ENCODE measurements at regions not wholly inside any gene's neighbourhood (a gene's known extent, or its start where the extent isn't known, plus 50 kb on each side); places are given as distances from the start of the nearest gene placed in this dataset.

DNA sequence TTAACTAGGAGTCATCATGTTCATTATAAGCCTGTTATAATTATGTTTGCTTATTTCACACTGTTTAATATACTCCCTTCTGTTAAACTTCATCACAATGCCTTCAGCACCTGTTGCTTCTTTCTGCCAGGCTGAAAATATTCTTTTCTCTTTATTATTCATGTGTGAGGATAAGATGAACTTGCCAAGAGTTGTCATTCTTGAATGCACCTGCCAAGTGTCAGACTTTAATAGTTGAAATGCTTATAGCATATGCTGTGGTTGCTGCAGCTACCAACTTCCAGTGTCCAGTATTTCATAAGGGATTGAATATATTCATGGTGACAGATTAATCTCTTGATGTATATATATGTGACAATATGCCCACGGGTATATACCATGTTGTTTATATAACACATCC is 339.2 kb upstream of the MEOX2 start:
- Histone ChIP-seq H3K4me2 (ENCODE audit: low read length) (peak overlapping the region; percentile 56), H3K9ac (ENCODE audit: low read length) (no peak overlapping the region), H3K27me3 (ENCODE audit: insufficient read depth, low read length) (no peaks in the 10 kb centered on the region), H3K36me3 (ENCODE audit: insufficient read depth, low read length) (no peaks in the 10 kb centered on the region), H4K20me1 (ENCODE audit: insufficient read depth, low read length) (no peaks in the 10 kb centered on the region), H3K9me3 (ENCODE audit: insufficient read depth, low read depth, low read length) (no peaks in the 10 kb centered on the region), H2AFZ (ENCODE audit: low read depth, low read length) (no peak overlapping the region), H3K27ac (ENCODE audit: low read depth, low read length) (no peak overlapping the region), H3K79me2 (ENCODE audit: insufficient read depth, low read length) (no peaks in the 10 kb centered on the region), H3K4me3 (ENCODE audit: insufficient read depth, low read depth, low read length) (no peak overlapping the region), H3K4me1 (ENCODE audit: insufficient read depth, low read length) (peaks cover 22% of the 10 kb centered on the region)
- H3K9me3 Mint-ChIP-seq (ENCODE audit: unreplicated experiment) = no peaks in the 10 kb centered on the region
- peaks cover 7% of the 10 kb centered on the region for H3K4me1 Mint-ChIP-seq (ENCODE audit: low read depth, unreplicated experiment)
- no peak for TF ChIP-seq EZH2 (IDR thresholded peaks at IDR 0.05; ENCODE audit: insufficient read depth, low read length)
- TF ChIP-seq, protein P1, sequence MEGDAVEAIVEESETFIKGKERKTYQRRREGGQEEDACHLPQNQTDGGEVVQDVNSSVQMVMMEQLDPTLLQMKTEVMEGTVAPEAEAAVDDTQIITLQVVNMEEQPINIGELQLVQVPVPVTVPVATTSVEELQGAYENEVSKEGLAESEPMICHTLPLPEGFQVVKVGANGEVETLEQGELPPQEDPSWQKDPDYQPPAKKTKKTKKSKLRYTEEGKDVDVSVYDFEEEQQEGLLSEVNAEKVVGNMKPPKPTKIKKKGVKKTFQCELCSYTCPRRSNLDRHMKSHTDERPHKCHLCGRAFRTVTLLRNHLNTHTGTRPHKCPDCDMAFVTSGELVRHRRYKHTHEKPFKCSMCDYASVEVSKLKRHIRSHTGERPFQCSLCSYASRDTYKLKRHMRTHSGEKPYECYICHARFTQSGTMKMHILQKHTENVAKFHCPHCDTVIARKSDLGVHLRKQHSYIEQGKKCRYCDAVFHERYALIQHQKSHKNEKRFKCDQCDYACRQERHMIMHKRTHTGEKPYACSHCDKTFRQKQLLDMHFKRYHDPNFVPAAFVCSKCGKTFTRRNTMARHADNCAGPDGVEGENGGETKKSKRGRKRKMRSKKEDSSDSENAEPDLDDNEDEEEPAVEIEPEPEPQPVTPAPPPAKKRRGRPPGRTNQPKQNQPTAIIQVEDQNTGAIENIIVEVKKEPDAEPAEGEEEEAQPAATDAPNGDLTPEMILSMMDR (IDR thresholded peaks at IDR 0.05; ENCODE audit: insufficient read depth, low read depth, low read length) = no peak
- no peak overlapping the region for H3K27ac Mint-ChIP-seq (ENCODE audit: unreplicated experiment)
- no peak for DNase-seq (ENCODE audit: low read depth)
- no peaks in the 10 kb centered on the region for H3K27me3 Mint-ChIP-seq (ENCODE audit: low read depth, unreplicated experiment)
- FAIRE-seq = no peak
- H3K36me3 Mint-ChIP-seq (ENCODE audit: low read depth, unreplicated experiment) = no peaks in the 10 kb centered on the region
- no peak overlapping the region for H3K4me3 Mint-ChIP-seq (ENCODE audit: unreplicated experiment)

DNA sequence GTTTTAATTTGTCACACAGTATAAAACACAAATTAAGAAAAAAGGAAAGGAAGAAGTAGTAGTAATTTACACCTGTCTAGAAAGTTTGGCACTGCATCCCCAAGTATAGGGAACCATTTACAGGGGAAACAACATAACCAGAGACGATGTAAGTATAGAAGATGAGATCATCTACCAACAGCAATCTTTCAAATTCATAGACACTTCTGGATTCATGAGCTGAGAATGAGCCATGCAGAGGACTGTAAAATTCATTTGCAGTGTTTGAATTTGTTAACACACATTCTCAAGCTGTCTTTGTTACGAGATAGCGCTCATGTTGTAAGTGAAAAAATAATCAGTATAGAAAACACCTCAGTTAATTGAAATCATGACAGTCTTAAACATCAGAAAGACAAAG is 337.0 kb upstream of the MEOX2 start:
- Histone ChIP-seq H3K9me3 (ENCODE audit: insufficient read depth, low read depth, low read length) (no peaks in the 10 kb centered on the region), H3K79me2 (ENCODE audit: insufficient read depth, low read length) (no peaks in the 10 kb centered on the region), H3K27me3 (ENCODE audit: insufficient read depth, low read length) (no peaks in the 10 kb centered on the region), H3K4me1 (ENCODE audit: insufficient read depth, low read length) (peaks cover 20% of the 10 kb centered on the region), H3K36me3 (ENCODE audit: insufficient read depth, low read length) (no peaks in the 10 kb centered on the region), H3K27ac (ENCODE audit: low read depth, low read length) (no peak overlapping the region), H3K4me3 (ENCODE audit: insufficient read depth, low read depth, low read length) (no peak overlapping the region), H4K20me1 (ENCODE audit: insufficient read depth, low read length) (no peaks in the 10 kb centered on the region), H3K9ac (ENCODE audit: low read length) (no peak overlapping the region), H3K4me2 (ENCODE audit: low read length) (no peak overlapping the region), H2AFZ (ENCODE audit: low read depth, low read length) (no peak overlapping the region)
- no peak for TF ChIP-seq EZH2 (IDR thresholded peaks at IDR 0.05; ENCODE audit: insufficient read depth, low read length)
- TF ChIP-seq, protein P1 (IDR thresholded peaks at IDR 0.05; ENCODE audit: insufficient read depth, low read depth, low read length) = no peak
- no peak overlapping the region for H3K4me3 Mint-ChIP-seq (ENCODE audit: unreplicated experiment)
- FAIRE-seq (no peak), DNase-seq (ENCODE audit: low read depth) (no peak)
- H3K4me1 Mint-ChIP-seq (ENCODE audit: low read depth, unreplicated experiment) = peaks cover 7% of the 10 kb centered on the region
- no peak overlapping the region for H3K27ac Mint-ChIP-seq (ENCODE audit: unreplicated experiment)
- H3K36me3 Mint-ChIP-seq (ENCODE audit: low read depth, unreplicated experiment) = no peaks in the 10 kb centered on the region
- H3K27me3 Mint-ChIP-seq (ENCODE audit: low read depth, unreplicated experiment) = no peaks in the 10 kb centered on the region
- no peaks in the 10 kb centered on the region for H3K9me3 Mint-ChIP-seq (ENCODE audit: unreplicated experiment)

DNA sequence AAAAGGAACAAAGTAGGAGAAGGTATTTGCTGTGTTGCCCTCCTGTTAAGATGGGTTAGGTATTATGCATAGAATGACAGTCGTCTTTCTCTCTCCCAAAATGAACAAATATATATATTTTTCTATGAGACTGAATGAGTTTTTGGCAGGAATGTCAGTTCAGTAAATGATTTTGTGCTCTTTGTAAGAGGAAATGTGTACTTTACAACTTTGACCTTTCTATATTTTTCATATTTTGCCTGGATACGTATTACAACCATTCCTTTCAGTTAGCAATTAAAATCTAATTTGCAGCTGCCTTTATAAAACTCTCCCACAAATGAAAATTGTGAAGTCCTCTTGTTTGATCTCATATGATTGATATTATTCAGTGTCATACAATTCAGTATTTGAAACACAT is 336.6 kb upstream of the MEOX2 start:
- Histone ChIP-seq H3K9ac (ENCODE audit: low read length) (no peak overlapping the region), H3K9me3 (ENCODE audit: insufficient read depth, low read depth, low read length) (no peaks in the 10 kb centered on the region), H3K27me3 (ENCODE audit: insufficient read depth, low read length) (no peaks in the 10 kb centered on the region), H2AFZ (ENCODE audit: low read depth, low read length) (no peak overlapping the region), H3K4me2 (ENCODE audit: low read length) (no peak overlapping the region), H3K4me1 (ENCODE audit: insufficient read depth, low read length) (peaks cover 19% of the 10 kb centered on the region), H4K20me1 (ENCODE audit: insufficient read depth, low read length) (no peaks in the 10 kb centered on the region), H3K79me2 (ENCODE audit: insufficient read depth, low read length) (no peaks in the 10 kb centered on the region), H3K36me3 (ENCODE audit: insufficient read depth, low read length) (no peaks in the 10 kb centered on the region), H3K27ac (ENCODE audit: low read depth, low read length) (no peak overlapping the region), H3K4me3 (ENCODE audit: insufficient read depth, low read depth, low read length) (no peak overlapping the region)
- Mint-ChIP-seq H3K4me1 (ENCODE audit: low read depth, unreplicated experiment) (peaks cover 4% of the 10 kb centered on the region), H3K27ac (ENCODE audit: unreplicated experiment) (no peak overlapping the region), H3K4me3 (ENCODE audit: unreplicated experiment) (no peak overlapping the region), H3K36me3 (ENCODE audit: low read depth, unreplicated experiment) (no peaks in the 10 kb centered on the region), H3K9me3 (ENCODE audit: unreplicated experiment) (no peaks in the 10 kb centered on the region), H3K27me3 (ENCODE audit: low read depth, unreplicated experiment) (no peaks in the 10 kb centered on the region)
- FAIRE-seq (no peak), DNase-seq (ENCODE audit: low read depth) (no peak)
- TF ChIP-seq, protein P1 (IDR thresholded peaks at IDR 0.05; ENCODE audit: insufficient read depth, low read depth, low read length) = no peak
- no peak for TF ChIP-seq EZH2 (IDR thresholded peaks at IDR 0.05; ENCODE audit: insufficient read depth, low read length)

Measured in astrocyte (in vitro differentiated cells and primary cell).